Kidney (tissue), 13 donors: ENCODE measurements at regions not wholly inside any gene's neighbourhood (a gene's known extent, or its start where the extent isn't known, plus 50 kb on each side); places are given as distances from the start of the nearest gene placed in this dataset.

Experiments
- DNase-seq, 5 donors: peaks; one replicate each; pipeline ENCODE4 v3.0.0-alpha.2; 2013 to 2020
- FAIRE-seq: peaks from 2 replicates; lab custom pipeline; 2012; peaks lifted over from hg19 to GRCh38; lab: Jason Lieb, UNC
- H3K27ac ChIP-seq, 2 donors: one replicate each; pipeline ENCODE4 v1.7.0; 2013; ENCODE audit warnings: low read depth in 2 of 2, low read length in 2 of 2, inconsistent platforms in 1 of 2
- H3K27me3 ChIP-seq: one replicate; pipeline ENCODE4 v1.7.1; 2013; ENCODE audit warnings: low read length, inconsistent platforms; ENCODE audit not compliant: control insufficient read depth, insufficient read depth
- H3K36me3 ChIP-seq, 3 donors: one replicate each; pipeline versions ENCODE4 v1.7.0 to v1.7.1; 2013; ENCODE audit warnings: low read length in 3 of 3, control low read depth in 1 of 3, inconsistent platforms in 1 of 3; ENCODE audit not compliant: insufficient read depth in 3 of 3, control insufficient read depth in 2 of 3
- H3K4me1 ChIP-seq, 3 donors: one replicate each; pipeline versions ENCODE4 v1.7.0 to v1.7.1; 2013; ENCODE audit warnings: low read length in 3 of 3, inconsistent platforms in 1 of 3, low read depth in 1 of 3; ENCODE audit not compliant: control insufficient read depth in 2 of 3, insufficient read depth in 2 of 3
- H3K4me3 ChIP-seq, 3 donors: one replicate each; pipeline versions ENCODE4 v1.7.0 to v1.8.1; 2013; ENCODE audit warnings: low read length in 3 of 3, control low read depth in 1 of 3, inconsistent platforms in 1 of 3
- H3K9ac ChIP-seq, 3 donors: one replicate each; pipeline versions ENCODE4 v1.7.0 to v1.7.1; 2013; ENCODE audit warnings: low read length in 3 of 3, control low read depth in 1 of 3, inconsistent platforms in 1 of 3
- H3K9me3 ChIP-seq, 3 donors: one replicate each; pipeline versions ENCODE4 v1.7.0 to v1.7.1; 2013; ENCODE audit warnings: low read length in 3 of 3, control low read depth in 1 of 3, inconsistent platforms in 1 of 3; ENCODE audit not compliant: control insufficient read depth in 2 of 3, insufficient read depth in 1 of 3
- CTCF ChIP-seq: IDR thresholded peaks from 3 replicates; pipeline ENCODE4 v1.5.1; 2012; ENCODE audit warnings: mild to moderate bottlenecking, moderate library complexity, borderline replicate concordance; ENCODE audit not compliant: insufficient read depth; ENCODE audit errors: extremely low read depth
- intact Hi-C: fragments of 100-400 bp; cut with DNase I; formaldehyde crosslinking; loops from one replicate; pipeline ENCODE4 v1.11.1; 2022
- donor health status: control.
- donor health status: control.
- donor health status: control.
- donor health status: control.
- donor health status: control.
- donor health status: DM: yes; HTN: yes; CAD: no.
- donor health status: Normal renal cell carcinoma (clear cell type).

- H3K27ac ChIP-seq, result no peak overlapping the region
- H3K4me3 ChIP-seq, result no peak overlapping the region
- H3K4me1 ChIP-seq, result no peaks in the 10 kb centered on the region
- no peak for DNase-seq
- H3K27me3 ChIP-seq, result no peaks in the 10 kb centered on the region
- no peak for FAIRE-seq
- no peaks in the 10 kb centered on the region for H3K36me3 ChIP-seq
- intact Hi-C loops, result no loop called here
- TF ChIP-seq CTCF, result no peak
- H3K9ac ChIP-seq, result no peak overlapping the region
- no peaks in the 10 kb centered on the region for H3K9me3 ChIP-seq
Measured at GRCh38 chr4:24426557-24426956, 157.8 kb downstream of the DHX15 start.

GRCh38 chr4:24425863-24426262 is 158.5 kb downstream of the DHX15 start:
- DNase-seq, result no peak
- H3K4me1 ChIP-seq, result no peaks in the 10 kb centered on the region
- H3K36me3 ChIP-seq, result no peaks in the 10 kb centered on the region
- no peak overlapping the region for H3K27ac ChIP-seq
- H3K27me3 ChIP-seq, result no peaks in the 10 kb centered on the region
- FAIRE-seq, result no peak
- no peak overlapping the region for H3K9ac ChIP-seq
- no peak for TF ChIP-seq CTCF
- no peaks in the 10 kb centered on the region for H3K9me3 ChIP-seq
- intact Hi-C loops, result no loop called here
- no peak overlapping the region for H3K4me3 ChIP-seq

GRCh38 chr4:24423670-24424069 is 160.7 kb downstream of the DHX15 start:
- intact Hi-C loops, result no loop called here
- Histone ChIP-seq H3K9ac (no peak overlapping the region), H3K9me3 (no peaks in the 10 kb centered on the region), H3K27me3 (no peaks in the 10 kb centered on the region), H3K36me3 (no peaks in the 10 kb centered on the region), H3K4me3 (no peak overlapping the region), H3K4me1 (peaks cover 0 to 2% (median 0%) of the 10 kb centered on the region in 3 donors), H3K27ac (no peak overlapping the region)
- TF ChIP-seq CTCF, result no peak
- FAIRE-seq (no peak), DNase-seq (no peak)

GRCh38 chr4:24422644-24423043 is 161.7 kb downstream of the DHX15 start:
- Histone ChIP-seq H3K9me3 (no peaks in the 10 kb centered on the region), H3K27ac (no peak overlapping the region), H3K27me3 (no peaks in the 10 kb centered on the region), H3K36me3 (no peaks in the 10 kb centered on the region), H3K4me3 (no peak overlapping the region), H3K9ac (no peak overlapping the region), H3K4me1 (peaks cover 0 to 2% (median 0%) of the 10 kb centered on the region in 3 donors)
- intact Hi-C loops, result no loop called here
- no peak for TF ChIP-seq CTCF
- DNase-seq, result no peak
- no peak for FAIRE-seq
